ENCODE measurements at regions not wholly inside any gene's neighbourhood (a gene's known extent, or its start where the extent isn't known, plus 50 kb on each side); places are given as distances from the start of the nearest gene placed in this dataset.

GRCh38 chrX:13868591-13868990, 51.7 kb upstream of the GPM6B start:
- TF ChIP-seq MAX (IDR thresholded peaks at IDR 0.05) (no peak), GABPA (IDR thresholded peaks at IDR 0.05 in 1 of 2, conservative IDR thresholded peaks at IDR 0.05 in 1 of 2) (no peak), REST (IDR thresholded peaks at IDR 0.05) (no peak), EGR1 (IDR thresholded peaks at IDR 0.05; ENCODE audit: low read depth in 2 of 2) (no peak), TAF1 (conservative IDR thresholded peaks at IDR 0.05) (no peak), HNF4G (IDR thresholded peaks at IDR 0.05) (no peak), SP1 (IDR thresholded peaks at IDR 0.05) (no peak), ZBTB33 (IDR thresholded peaks at IDR 0.05) (no peak), ATF3 (IDR thresholded peaks at IDR 0.05) (no peak), RXRA (IDR thresholded peaks at IDR 0.05) (no peak), FOXA2 (IDR thresholded peaks at IDR 0.05) (no peak), JUND (IDR thresholded peaks at IDR 0.05) (no peak), CTCF (IDR thresholded peaks at IDR 0.05; ENCODE audit: low read depth, low read length, missing input control) (no peak), FOXA1 (IDR thresholded peaks at IDR 0.05) (no peak), RAD21 (IDR thresholded peaks at IDR 0.05) (no peak), HNF4A (conservative IDR thresholded peaks at IDR 0.05) (no peak), NR2F2 (IDR thresholded peaks at IDR 0.05) (no peak), YY1 (IDR thresholded peaks at IDR 0.05) (no peak)
- no peaks in the 10 kb centered on the region for H3K36me3 ChIP-seq (ENCODE audit: control insufficient read depth in 4 of 4, insufficient read depth in 3 of 4, low read depth in 1 of 4, low read length in 3 of 4)
- H3K9ac ChIP-seq (ENCODE audit: low read depth in 1 of 2, low read length in 2 of 2) = no peak overlapping the region
- no peaks in the 10 kb centered on the region for H3K4me1 ChIP-seq (ENCODE audit: control insufficient read depth in 4 of 4, insufficient read depth in 4 of 4, low read length in 3 of 4)
- no peak overlapping the region for H3K27ac ChIP-seq (ENCODE audit: low read depth in 1 of 2, low read length in 2 of 2)
- DNase-seq (ENCODE audit: low spot score) = no peak
- H3K27me3 ChIP-seq (ENCODE audit: control insufficient read depth in 4 of 4, insufficient read depth in 4 of 4, low read length in 3 of 4) = peaks cover 0 to 3% (median 0%) of the 10 kb centered on the region in 4 donors
- no peak overlapping the region for H3K4me3 ChIP-seq (ENCODE audit: low read depth in 1 of 3, low read length in 3 of 3)
- H3K9me3 ChIP-seq (ENCODE audit: control insufficient read depth in 4 of 4, low read length in 3 of 4) = no peaks in the 10 kb centered on the region

All from liver (tissue), 7 donors.